Neural cell (in vitro differentiated cells): ENCODE measurements at regions not wholly inside any gene's neighbourhood (a gene's known extent, or its start where the extent isn't known, plus 50 kb on each side); places are given as distances from the start of the nearest gene placed in this dataset.

Source experiments
- CTCF ChIP-seq: fragments of 450-650 bp; IDR thresholded peaks from 2 replicates; pipeline ENCODE4 v1.5.1; 2014; ENCODE audit warnings: antibody characterized with exemption, mild to moderate bottlenecking, moderate library complexity; ENCODE audit not compliant: poor library complexity, severe bottlenecking
- EP300 ChIP-seq: fragments of 450-650 bp; conservative IDR thresholded peaks from 2 replicates; pipeline ENCODE4 v1.6.1; 2014; ENCODE audit warnings: antibody characterized with exemption, mild to moderate bottlenecking, moderate library complexity; ENCODE audit not compliant: poor library complexity, severe bottlenecking
- EZH2 ChIP-seq: fragments of 200-600, 300-800 bp; shearing (Covaris generic), sonication (generic); IDR thresholded peaks from 2 replicates; pipeline ENCODE4 v1.6.1; 2014; ENCODE audit warnings: antibody characterized with exemption, low read length, borderline replicate concordance, mild to moderate bottlenecking; ENCODE audit not compliant: insufficient read depth, poor library complexity, severe bottlenecking
- POLR2AphosphoS5 ChIP-seq: IDR thresholded peaks from 2 replicates; pipeline ENCODE4 v1.6.1; 2012
- RAD21 ChIP-seq: fragments of 450-650 bp; conservative IDR thresholded peaks from 2 replicates; pipeline ENCODE4 v1.6.1; 2014; ENCODE audit warnings: antibody characterized with exemption, mild to moderate bottlenecking, moderate library complexity
- REST ChIP-seq: IDR thresholded peaks from 2 replicates; pipeline ENCODE4 v1.6.1; 2012; ENCODE audit warnings: borderline replicate concordance
- TAF1 ChIP-seq: IDR thresholded peaks from 2 replicates; pipeline ENCODE4 v1.6.1; 2012; ENCODE audit warnings: low read depth

- TF ChIP-seq CTCF, result no peak
- TF ChIP-seq EP300, result no peak
- TF ChIP-seq RAD21, result no peak
- no peak for TF ChIP-seq REST
- no peak for TF ChIP-seq TAF1
- TF ChIP-seq EZH2, result no peak
- TF ChIP-seq POLR2AphosphoS5, result no peak
These were observed 855.8 kb upstream of the PRMT6 start for GRCh38 chr1:106200711-106201110.
